Smooth muscle cell (in vitro differentiated cells): ENCODE measurements at regions not wholly inside any gene's neighbourhood (a gene's known extent, or its start where the extent isn't known, plus 50 kb on each side); places are given as distances from the start of the nearest gene placed in this dataset.

ENCODE experiments used
- DNase-seq: peaks from one replicate; lab custom pipeline; 2025; ENCODE audit not compliant: unreplicated experiment; lab: John Stamatoyannopoulos, UW
- H2AFZ ChIP-seq: fragments of 200-600 bp; sonication (generic); 2 replicates; pipeline ENCODE4 v1.6.0; 2016; ENCODE audit warnings: antibody characterized with exemption, low read depth, mild to moderate bottlenecking
- H3F3A ChIP-seq: fragments of 200-600 bp; sonication (generic); 2 replicates; pipeline ENCODE4 v1.6.0; 2017; ENCODE audit warnings: antibody characterized with exemption, low read depth
- H3K27ac ChIP-seq: fragments of 200-600 bp; sonication (generic); 2 replicates; pipeline ENCODE4 v1.5.1; 2016; ENCODE audit warnings: low read depth, mild to moderate bottlenecking
- H3K27me3 ChIP-seq: fragments of 200-600 bp; sonication (generic); 2 replicates; pipeline ENCODE4 v1.6.1; 2016; ENCODE audit warnings: low read depth, mild to moderate bottlenecking
- H3K36me3 ChIP-seq: fragments of 200-600 bp; sonication (generic); 2 replicates; pipeline ENCODE4 v1.5.1; 2016; ENCODE audit warnings: low read depth
- H3K4me1 ChIP-seq: fragments of 200-600 bp; sonication (generic); 2 replicates; pipeline ENCODE4 v1.5.1; 2016; ENCODE audit warnings: low read depth
- H3K4me2 ChIP-seq: fragments of 200-600 bp; sonication (generic); 2 replicates; pipeline ENCODE4 v1.6.0; 2016; ENCODE audit warnings: mild to moderate bottlenecking
- H3K4me3 ChIP-seq: fragments of 200-600 bp; sonication (generic); 2 replicates; pipeline ENCODE4 v1.5.1; 2016; ENCODE audit warnings: mild to moderate bottlenecking
- H3K79me2 ChIP-seq: fragments of 200-600 bp; sonication (generic); 2 replicates; pipeline ENCODE4 v1.6.0; 2016; ENCODE audit warnings: low read depth, mild to moderate bottlenecking
- H3K9ac ChIP-seq: fragments of 200-600 bp; sonication (generic); 2 replicates; pipeline ENCODE4 v1.6.0; 2016; ENCODE audit warnings: low read depth
- H3K9me3 ChIP-seq: fragments of 200-600 bp; sonication (generic); replicated peaks from 2 replicates; pipeline ENCODE4 v1.5.1; 2016; ENCODE audit warnings: low read depth
- H4K20me1 ChIP-seq: fragments of 200-600 bp; sonication (generic); 2 replicates; pipeline ENCODE4 v1.6.0; 2016; ENCODE audit warnings: low read depth
- WGBS: methylation state at CpG from one replicate; pipeline ENCODE4 v1.1.7; 2016; ENCODE audit warnings: low lambda C conversion rate; 5-methylcytosine and 5-hydroxymethylcytosine counted together
- TF ChIP-seq, protein P1 (sequence below): fragments of 200-600 bp; sonication (generic); IDR thresholded peaks from 2 replicates; pipeline ENCODE4 v1.5.1; 2017; ENCODE audit warnings: borderline replicate concordance, mild to moderate bottlenecking, antibody characterized with exemption; ENCODE audit not compliant: insufficient read depth, poor library complexity, severe bottlenecking

DNA sequence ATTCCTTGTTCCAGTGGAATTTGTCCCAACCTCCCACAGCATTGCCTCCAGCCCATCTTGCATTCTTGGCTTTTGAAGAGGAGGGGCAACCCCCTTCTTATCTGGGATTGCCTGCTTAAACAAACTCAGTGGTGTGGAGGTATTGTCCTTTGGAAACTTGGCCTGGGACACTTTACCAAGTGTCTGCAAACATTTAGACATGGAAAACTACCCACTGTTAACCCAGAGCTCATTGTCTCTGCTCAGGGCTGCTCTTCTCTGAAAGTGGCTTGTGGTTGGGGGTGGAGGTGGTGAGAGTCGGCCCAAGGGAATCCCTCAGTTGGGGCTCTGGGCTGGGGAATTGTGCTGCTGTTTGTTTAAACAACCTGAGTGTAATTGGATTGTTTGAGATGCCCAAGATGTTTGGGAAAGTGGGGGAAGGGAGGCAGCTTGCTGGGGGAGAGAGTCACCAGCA, 178.3 kb upstream of the GATA6 start:
- no peak overlapping the region for H2AFZ ChIP-seq
- H3F3A ChIP-seq, result no peaks in the 10 kb centered on the region
- DNase-seq, result no peak
- H3K36me3 ChIP-seq, result no peaks in the 10 kb centered on the region
- H3K27ac ChIP-seq, result no peak overlapping the region
- no peaks in the 10 kb centered on the region for H4K20me1 ChIP-seq
- 6% methylated on average over 1 of the region's 1 CpG for whole genome bisulfite sequencing
- H3K4me1 ChIP-seq, result peaks cover 14% of the 10 kb centered on the region
- no peaks in the 10 kb centered on the region for H3K27me3 ChIP-seq
- H3K79me2 ChIP-seq, result no peaks in the 10 kb centered on the region
- TF ChIP-seq, protein P1, sequence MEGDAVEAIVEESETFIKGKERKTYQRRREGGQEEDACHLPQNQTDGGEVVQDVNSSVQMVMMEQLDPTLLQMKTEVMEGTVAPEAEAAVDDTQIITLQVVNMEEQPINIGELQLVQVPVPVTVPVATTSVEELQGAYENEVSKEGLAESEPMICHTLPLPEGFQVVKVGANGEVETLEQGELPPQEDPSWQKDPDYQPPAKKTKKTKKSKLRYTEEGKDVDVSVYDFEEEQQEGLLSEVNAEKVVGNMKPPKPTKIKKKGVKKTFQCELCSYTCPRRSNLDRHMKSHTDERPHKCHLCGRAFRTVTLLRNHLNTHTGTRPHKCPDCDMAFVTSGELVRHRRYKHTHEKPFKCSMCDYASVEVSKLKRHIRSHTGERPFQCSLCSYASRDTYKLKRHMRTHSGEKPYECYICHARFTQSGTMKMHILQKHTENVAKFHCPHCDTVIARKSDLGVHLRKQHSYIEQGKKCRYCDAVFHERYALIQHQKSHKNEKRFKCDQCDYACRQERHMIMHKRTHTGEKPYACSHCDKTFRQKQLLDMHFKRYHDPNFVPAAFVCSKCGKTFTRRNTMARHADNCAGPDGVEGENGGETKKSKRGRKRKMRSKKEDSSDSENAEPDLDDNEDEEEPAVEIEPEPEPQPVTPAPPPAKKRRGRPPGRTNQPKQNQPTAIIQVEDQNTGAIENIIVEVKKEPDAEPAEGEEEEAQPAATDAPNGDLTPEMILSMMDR, result no peak
- H3K4me2 ChIP-seq, result peak overlapping the region; percentile 4
- no peak overlapping the region for H3K9ac ChIP-seq
- no peaks in the 10 kb centered on the region for H3K9me3 ChIP-seq
- H3K4me3 ChIP-seq, result no peak overlapping the region

DNA sequence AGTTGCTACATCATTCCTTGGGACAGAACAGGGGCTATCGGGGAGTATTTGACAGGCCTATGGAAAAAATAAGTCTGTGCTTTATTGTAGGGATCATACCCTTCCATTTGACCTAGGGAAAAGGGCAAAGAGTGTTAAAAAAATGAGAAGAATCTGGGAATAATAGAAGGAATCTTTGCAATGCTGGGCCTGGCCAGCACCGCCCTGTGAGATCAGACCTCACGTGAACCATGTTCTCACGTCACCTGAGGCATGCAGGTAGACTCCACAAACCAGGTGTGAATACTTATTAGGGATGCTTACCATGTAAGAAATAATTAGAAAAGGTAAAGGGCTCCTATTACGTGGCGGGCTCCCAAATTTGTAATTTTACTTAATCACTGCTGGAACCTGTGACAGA, 177.5 kb upstream of the GATA6 start:
- Histone ChIP-seq H3K9ac (no peak overlapping the region), H3K79me2 (no peaks in the 10 kb centered on the region), H3K27ac (no peak overlapping the region), H2AFZ (no peak overlapping the region), H3K36me3 (no peaks in the 10 kb centered on the region), H3K4me2 (no peak overlapping the region), H3K4me1 (peaks cover 14% of the 10 kb centered on the region), H3F3A (no peaks in the 10 kb centered on the region), H3K27me3 (no peaks in the 10 kb centered on the region), H3K9me3 (no peaks in the 10 kb centered on the region), H3K4me3 (no peak overlapping the region), H4K20me1 (no peaks in the 10 kb centered on the region)
- DNase-seq, result no peak
- TF ChIP-seq, protein P1, result no peak
- 74% methylated on average over 6 of the region's 6 CpGs for WGBS

DNA sequence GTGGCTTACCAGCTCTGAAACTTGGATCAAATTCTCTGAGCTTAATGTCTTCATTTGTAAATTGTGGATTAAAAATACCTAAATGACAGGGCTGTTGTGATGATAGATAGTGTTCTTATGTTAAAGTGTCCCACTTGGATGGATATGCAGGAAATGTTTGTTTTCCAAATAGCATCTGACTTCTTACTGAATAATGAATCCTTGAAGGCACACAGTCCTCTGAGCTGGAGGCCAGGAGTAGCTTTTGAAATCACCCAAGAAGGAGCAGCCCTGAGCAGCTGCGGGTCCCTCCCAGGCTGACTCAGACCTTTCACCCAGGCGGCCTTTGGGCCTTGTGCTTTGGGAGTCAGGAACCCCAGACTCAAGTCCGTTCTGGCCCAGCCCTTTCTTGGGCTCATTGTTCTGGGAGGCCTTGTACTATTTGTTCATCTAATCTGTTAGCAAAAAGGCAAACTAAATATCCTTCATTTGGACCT, 173.0 kb upstream of the GATA6 start:
- no peak overlapping the region for H3K4me3 ChIP-seq
- no peak overlapping the region for H3K27ac ChIP-seq
- no peaks in the 10 kb centered on the region for H3K9me3 ChIP-seq
- TF ChIP-seq, protein P1, result no peak
- H3F3A ChIP-seq, result no peaks in the 10 kb centered on the region
- H3K4me1 ChIP-seq, result peaks cover 7% of the 10 kb centered on the region
- no peak overlapping the region for H3K4me2 ChIP-seq
- H3K27me3 ChIP-seq, result no peaks in the 10 kb centered on the region
- H4K20me1 ChIP-seq, result no peaks in the 10 kb centered on the region
- H3K36me3 ChIP-seq, result no peaks in the 10 kb centered on the region
- 75% methylated on average over 3 of the region's 3 CpGs for WGBS
- H2AFZ ChIP-seq, result no peak overlapping the region
- H3K9ac ChIP-seq, result no peak overlapping the region
- DNase-seq, result no peak
- H3K79me2 ChIP-seq, result no peaks in the 10 kb centered on the region
